ENCODE measurements at regions not wholly inside any gene's neighbourhood (a gene's known extent, or its start where the extent isn't known, plus 50 kb on each side); places are given as distances from the start of the nearest gene placed in this dataset.

DNA sequence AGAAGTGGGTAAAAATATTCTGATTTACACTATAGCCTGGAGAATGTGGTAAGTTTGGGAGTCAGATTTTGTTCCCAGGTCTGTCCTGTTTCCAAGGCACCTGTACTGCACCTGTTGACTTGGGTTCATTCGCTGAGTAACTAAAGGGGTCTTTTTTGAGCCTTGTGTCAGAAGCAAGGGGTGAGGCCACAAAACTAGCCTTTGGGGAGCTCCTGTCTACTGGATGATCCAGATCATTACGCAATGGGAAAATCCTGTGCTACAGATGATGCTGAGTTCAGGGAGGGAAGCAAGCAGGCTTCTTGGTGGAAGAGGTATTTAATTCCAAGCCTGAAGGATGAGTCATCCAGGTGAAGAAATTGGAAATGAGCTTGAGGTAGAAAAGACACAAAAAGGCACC is 424.0 kb downstream of the MATN1 start:
- 83 to 87% methylated on average over 2 of the region's 2 CpGs for WGBS, 2 experiments (ENCODE audit: insufficient coverage in 2 of 2)
- Histone ChIP-seq H3K9me3 (ENCODE audit: control insufficient read depth, low read length) (peaks cover 4% of the 10 kb centered on the region), H3K27ac (ENCODE audit: low read depth, low read length, severe bottlenecking) (no peak overlapping the region), H3K4me3 (ENCODE audit: extremely low read depth, insufficient read depth, low read length, poor library complexity, severe bottlenecking) (no peak overlapping the region), H3K36me3 (ENCODE audit: control insufficient read depth, insufficient read depth, low read length) (no peaks in the 10 kb centered on the region), H3K4me1 (ENCODE audit: control insufficient read depth, insufficient read depth, low read length, poor library complexity, severe bottlenecking) (no peaks in the 10 kb centered on the region)

DNA sequence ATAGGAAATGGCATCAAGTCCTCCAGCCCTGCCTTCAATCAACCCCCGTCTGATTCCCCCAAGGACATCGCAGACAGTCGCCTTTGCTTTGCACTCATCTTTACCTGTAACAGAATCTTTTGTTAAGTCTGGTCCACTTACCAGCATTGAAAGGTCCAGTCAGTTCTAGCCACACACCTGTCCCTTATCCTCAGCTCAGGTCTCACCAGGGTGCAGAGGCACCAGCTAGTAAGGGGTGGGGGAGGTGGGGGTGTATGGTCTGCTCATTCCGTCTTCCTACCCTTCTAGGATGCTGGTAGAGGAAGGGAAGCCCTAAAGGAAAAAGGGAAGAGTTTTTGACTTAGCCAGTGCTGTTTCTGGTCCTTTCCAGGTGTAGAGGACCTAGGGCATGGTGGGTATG is 427.7 kb downstream of the MATN1 start:
- H3K4me1 ChIP-seq (ENCODE audit: control insufficient read depth, insufficient read depth, low read length, poor library complexity, severe bottlenecking): no peaks in the 10 kb centered on the region
- WGBS, 2 experiments (ENCODE audit: insufficient coverage in 2 of 2): 86 to 90% methylated on average over 4 of the region's 4 CpGs
- H3K27ac ChIP-seq (ENCODE audit: low read depth, low read length, severe bottlenecking): no peak overlapping the region
- H3K9me3 ChIP-seq (ENCODE audit: control insufficient read depth, low read length): peaks cover 5% of the 10 kb centered on the region
- H3K4me3 ChIP-seq (ENCODE audit: extremely low read depth, insufficient read depth, low read length, poor library complexity, severe bottlenecking): no peak overlapping the region
- no peaks in the 10 kb centered on the region for H3K36me3 ChIP-seq (ENCODE audit: control insufficient read depth, insufficient read depth, low read length)

DNA sequence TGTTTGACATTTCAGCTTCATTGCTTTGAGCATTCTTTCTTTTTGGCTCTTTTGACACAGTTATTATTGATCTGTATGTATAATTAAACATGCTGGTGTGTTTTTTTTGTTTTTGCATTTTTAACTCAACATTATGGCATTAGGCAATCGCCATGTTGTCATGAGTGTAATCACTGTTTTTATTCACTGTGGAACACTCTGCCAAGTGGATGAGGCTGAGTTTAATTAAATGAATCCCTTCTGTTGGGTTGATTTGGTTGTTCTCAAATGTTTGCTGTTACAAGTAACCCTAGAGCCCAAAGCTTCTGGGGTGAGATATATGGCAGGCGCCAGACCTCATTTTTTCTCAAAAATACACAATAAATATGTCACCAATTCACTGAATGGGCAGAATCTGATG is 428.1 kb downstream of the MATN1 start:
- no peaks in the 10 kb centered on the region for H3K36me3 ChIP-seq (ENCODE audit: control insufficient read depth, insufficient read depth, low read length)
- no peak overlapping the region for H3K27ac ChIP-seq (ENCODE audit: low read depth, low read length, severe bottlenecking)
- H3K9me3 ChIP-seq (ENCODE audit: control insufficient read depth, low read length): peaks cover 5% of the 10 kb centered on the region
- H3K4me3 ChIP-seq (ENCODE audit: extremely low read depth, insufficient read depth, low read length, poor library complexity, severe bottlenecking): no peak overlapping the region
- H3K4me1 ChIP-seq (ENCODE audit: control insufficient read depth, insufficient read depth, low read length, poor library complexity, severe bottlenecking): no peaks in the 10 kb centered on the region
- no CpG with 5 or more reads among the region's 2 CpGs for WGBS, 2 experiments (ENCODE audit: insufficient coverage in 2 of 2)

DNA sequence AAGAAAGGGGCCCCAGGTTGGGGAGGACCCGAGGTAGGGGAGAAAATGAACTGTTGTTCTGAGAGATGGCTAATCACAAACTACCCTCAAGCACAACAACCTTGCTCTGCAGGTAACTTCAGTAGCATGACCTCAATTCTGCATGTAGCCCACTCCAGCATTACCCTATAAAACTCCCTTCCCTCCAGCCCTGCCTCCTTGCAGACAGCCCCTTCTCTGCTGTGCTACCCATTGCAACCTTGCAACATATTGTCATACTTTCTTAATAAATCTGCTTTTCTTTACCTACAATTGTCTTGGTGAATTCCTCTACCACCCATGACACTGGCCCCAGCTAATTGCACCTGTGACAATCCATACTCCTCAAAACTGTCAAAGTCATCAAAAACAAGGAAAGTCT is 428.9 kb downstream of the MATN1 start:
- H3K36me3 ChIP-seq (ENCODE audit: control insufficient read depth, insufficient read depth, low read length): no peaks in the 10 kb centered on the region
- WGBS, 2 experiments (ENCODE audit: insufficient coverage in 2 of 2): no CpG with 5 or more reads among the region's 1 CpG
- no peak overlapping the region for H3K4me3 ChIP-seq (ENCODE audit: extremely low read depth, insufficient read depth, low read length, poor library complexity, severe bottlenecking)
- no peak overlapping the region for H3K27ac ChIP-seq (ENCODE audit: low read depth, low read length, severe bottlenecking)
- H3K4me1 ChIP-seq (ENCODE audit: control insufficient read depth, insufficient read depth, low read length, poor library complexity, severe bottlenecking): no peaks in the 10 kb centered on the region
- peaks cover 5% of the 10 kb centered on the region for H3K9me3 ChIP-seq (ENCODE audit: control insufficient read depth, low read length)

DNA sequence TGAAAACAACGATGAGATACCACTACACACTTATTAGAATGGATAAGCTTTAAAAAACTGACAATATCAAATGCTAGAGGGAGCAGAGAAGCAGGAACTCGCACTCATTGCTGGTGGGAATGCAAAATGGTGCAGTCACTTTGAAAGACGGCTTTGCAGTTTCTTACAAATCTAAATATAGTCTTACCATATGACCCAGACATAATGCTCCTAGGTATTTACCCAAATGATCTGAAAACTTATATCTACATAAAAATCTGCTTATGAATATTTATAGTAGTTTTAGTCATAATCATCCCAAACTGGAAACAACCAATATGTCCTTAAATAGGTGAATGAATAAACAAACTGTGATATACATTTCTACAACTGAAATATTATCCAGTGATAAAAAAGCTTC is 430.9 kb downstream of the MATN1 start:
- H3K9me3 ChIP-seq (ENCODE audit: control insufficient read depth, low read length): peaks cover 5% of the 10 kb centered on the region
- no peak overlapping the region for H3K27ac ChIP-seq (ENCODE audit: low read depth, low read length, severe bottlenecking)
- no peaks in the 10 kb centered on the region for H3K4me1 ChIP-seq (ENCODE audit: control insufficient read depth, insufficient read depth, low read length, poor library complexity, severe bottlenecking)
- no peaks in the 10 kb centered on the region for H3K36me3 ChIP-seq (ENCODE audit: control insufficient read depth, insufficient read depth, low read length)
- WGBS, 2 experiments (ENCODE audit: insufficient coverage in 2 of 2): 80% methylated on average over 1 of the region's 3 CpGs; no CpG with 5 or more reads in 1 of the 2 experiments
- H3K4me3 ChIP-seq (ENCODE audit: extremely low read depth, insufficient read depth, low read length, poor library complexity, severe bottlenecking): no peak overlapping the region

DNA sequence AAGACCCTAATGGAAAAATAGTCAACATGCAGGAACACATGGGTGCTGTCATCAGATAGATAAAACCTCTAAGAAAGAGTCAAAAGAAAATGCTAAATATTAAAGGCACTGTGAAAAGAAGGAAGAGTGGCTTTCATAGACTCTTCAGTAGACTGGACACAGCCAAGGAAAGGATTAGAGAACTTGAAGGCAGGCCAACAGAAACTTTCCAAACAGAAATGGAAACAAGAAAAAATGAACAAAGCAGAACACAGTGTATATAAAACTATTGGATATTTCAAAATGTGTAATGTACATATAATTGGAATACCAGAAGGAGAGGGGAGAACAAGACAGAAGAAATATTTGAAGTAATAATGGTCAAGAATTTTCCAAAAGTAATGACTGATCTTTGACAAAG is 431.9 kb downstream of the MATN1 start:
- Histone ChIP-seq H3K4me3 (ENCODE audit: extremely low read depth, insufficient read depth, low read length, poor library complexity, severe bottlenecking) (no peak overlapping the region), H3K4me1 (ENCODE audit: control insufficient read depth, insufficient read depth, low read length, poor library complexity, severe bottlenecking) (no peaks in the 10 kb centered on the region), H3K9me3 (ENCODE audit: control insufficient read depth, low read length) (peaks cover 5% of the 10 kb centered on the region), H3K27ac (ENCODE audit: low read depth, low read length, severe bottlenecking) (no peak overlapping the region), H3K36me3 (ENCODE audit: control insufficient read depth, insufficient read depth, low read length) (no peaks in the 10 kb centered on the region)

DNA sequence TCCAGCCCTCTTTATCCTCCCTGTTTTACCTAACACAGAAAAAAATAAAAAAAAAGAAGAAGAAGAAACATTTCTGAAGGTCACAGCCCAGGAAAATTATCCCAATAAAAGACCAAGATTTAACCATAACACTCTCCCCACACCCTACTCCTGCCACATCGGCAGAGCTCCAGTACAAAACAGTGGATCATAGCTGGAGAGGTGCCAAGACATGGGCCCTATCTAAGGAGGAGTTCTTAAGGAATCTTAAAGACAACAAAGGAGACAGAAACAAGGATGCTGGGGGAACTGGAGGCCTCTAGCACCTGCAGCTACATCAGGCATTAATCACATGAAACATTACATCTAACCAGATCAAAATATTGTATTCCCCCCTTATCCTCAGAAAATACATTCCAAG is 432.8 kb downstream of the MATN1 start:
- Histone ChIP-seq H3K4me3 (ENCODE audit: extremely low read depth, insufficient read depth, low read length, poor library complexity, severe bottlenecking) (no peak overlapping the region), H3K27ac (ENCODE audit: low read depth, low read length, severe bottlenecking) (no peak overlapping the region), H3K9me3 (ENCODE audit: control insufficient read depth, low read length) (peaks cover 5% of the 10 kb centered on the region), H3K36me3 (ENCODE audit: control insufficient read depth, insufficient read depth, low read length) (no peaks in the 10 kb centered on the region), H3K4me1 (ENCODE audit: control insufficient read depth, insufficient read depth, low read length, poor library complexity, severe bottlenecking) (no peaks in the 10 kb centered on the region)
- WGBS, 2 experiments (ENCODE audit: insufficient coverage in 2 of 2): no CpG with 5 or more reads among the region's 1 CpG

DNA sequence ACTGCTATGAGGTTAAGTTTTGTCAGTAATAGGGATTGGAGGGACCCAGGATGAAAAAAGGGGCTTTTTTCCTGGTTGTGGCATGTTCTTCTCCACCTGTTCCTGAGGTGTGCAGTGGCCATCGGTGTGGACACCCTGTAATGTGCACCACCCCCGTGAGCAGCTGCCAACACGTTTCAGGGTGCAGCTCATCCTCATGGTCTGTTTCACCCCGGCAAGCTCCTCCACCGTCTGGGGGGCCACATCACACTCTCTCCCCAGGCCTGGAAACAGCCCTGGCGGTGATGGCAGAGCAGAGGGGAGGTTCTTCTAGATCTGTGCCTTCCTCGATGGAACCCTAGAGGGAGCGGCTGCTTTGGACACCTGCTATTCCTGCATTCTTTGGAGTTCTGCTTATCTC is 435.4 kb downstream of the MATN1 start:
- Histone ChIP-seq H3K4me3 (ENCODE audit: extremely low read depth, insufficient read depth, low read length, poor library complexity, severe bottlenecking) (no peak overlapping the region), H3K27ac (ENCODE audit: low read depth, low read length, severe bottlenecking) (no peak overlapping the region), H3K4me1 (ENCODE audit: control insufficient read depth, insufficient read depth, low read length, poor library complexity, severe bottlenecking) (no peaks in the 10 kb centered on the region), H3K36me3 (ENCODE audit: control insufficient read depth, insufficient read depth, low read length) (no peaks in the 10 kb centered on the region), H3K9me3 (ENCODE audit: control insufficient read depth, low read length) (no peaks in the 10 kb centered on the region)
- 83 to 85% methylated on average over 3 to 5 of the region's 8 CpGs for WGBS, 2 experiments (ENCODE audit: insufficient coverage in 2 of 2)

DNA sequence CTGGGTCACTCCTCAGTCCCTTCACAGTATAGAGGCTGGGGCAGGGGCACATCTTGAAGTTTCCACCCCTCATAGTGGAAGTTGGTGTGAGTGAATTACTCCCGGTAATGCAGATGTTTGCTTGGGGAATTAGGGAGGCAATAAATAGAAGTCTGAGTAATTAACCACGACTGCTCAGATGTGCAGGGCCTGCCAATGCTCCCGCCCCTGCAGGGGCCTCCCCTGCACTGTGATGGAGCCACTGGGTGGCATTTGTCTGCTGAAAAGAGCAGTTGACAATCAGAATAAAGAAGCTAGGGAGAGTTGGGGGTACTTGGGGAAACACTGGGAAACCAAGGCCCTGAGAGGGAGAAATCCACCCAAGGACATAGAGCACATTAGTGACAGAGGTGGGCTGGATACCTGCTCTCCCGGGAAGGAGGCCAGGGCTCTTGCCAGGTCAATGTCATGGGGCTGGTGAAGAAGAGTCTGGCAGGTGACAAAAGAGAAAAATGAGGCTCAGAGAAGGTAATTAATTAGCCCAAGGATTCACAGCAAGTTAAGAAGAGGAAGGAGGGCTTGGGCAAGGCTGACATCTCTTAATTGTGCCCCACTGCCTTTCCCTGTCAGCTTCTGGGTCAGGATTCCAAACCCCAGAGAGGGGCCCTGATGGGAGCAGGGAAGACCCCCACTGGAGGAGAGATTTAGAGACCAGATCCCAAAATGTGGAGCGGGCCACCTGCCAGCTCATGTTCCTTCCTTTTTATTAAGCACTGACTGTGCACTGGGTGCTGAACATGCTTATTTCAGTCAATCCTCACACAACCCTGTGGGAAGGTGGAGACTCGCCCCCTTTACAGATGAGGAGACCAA is 436.2 kb downstream of the MATN1 start:
- 83 to 85% methylated on average over 4 to 5 of the region's 6 CpGs for WGBS, 2 experiments (ENCODE audit: insufficient coverage in 2 of 2)
- no peaks in the 10 kb centered on the region for H3K36me3 ChIP-seq (ENCODE audit: control insufficient read depth, insufficient read depth, low read length)
- no peaks in the 10 kb centered on the region for H3K4me1 ChIP-seq (ENCODE audit: control insufficient read depth, insufficient read depth, low read length, poor library complexity, severe bottlenecking)
- no peak overlapping the region for H3K4me3 ChIP-seq (ENCODE audit: extremely low read depth, insufficient read depth, low read length, poor library complexity, severe bottlenecking)
- no peaks in the 10 kb centered on the region for H3K9me3 ChIP-seq (ENCODE audit: control insufficient read depth, low read length)
- no peak overlapping the region for H3K27ac ChIP-seq (ENCODE audit: low read depth, low read length, severe bottlenecking)

DNA sequence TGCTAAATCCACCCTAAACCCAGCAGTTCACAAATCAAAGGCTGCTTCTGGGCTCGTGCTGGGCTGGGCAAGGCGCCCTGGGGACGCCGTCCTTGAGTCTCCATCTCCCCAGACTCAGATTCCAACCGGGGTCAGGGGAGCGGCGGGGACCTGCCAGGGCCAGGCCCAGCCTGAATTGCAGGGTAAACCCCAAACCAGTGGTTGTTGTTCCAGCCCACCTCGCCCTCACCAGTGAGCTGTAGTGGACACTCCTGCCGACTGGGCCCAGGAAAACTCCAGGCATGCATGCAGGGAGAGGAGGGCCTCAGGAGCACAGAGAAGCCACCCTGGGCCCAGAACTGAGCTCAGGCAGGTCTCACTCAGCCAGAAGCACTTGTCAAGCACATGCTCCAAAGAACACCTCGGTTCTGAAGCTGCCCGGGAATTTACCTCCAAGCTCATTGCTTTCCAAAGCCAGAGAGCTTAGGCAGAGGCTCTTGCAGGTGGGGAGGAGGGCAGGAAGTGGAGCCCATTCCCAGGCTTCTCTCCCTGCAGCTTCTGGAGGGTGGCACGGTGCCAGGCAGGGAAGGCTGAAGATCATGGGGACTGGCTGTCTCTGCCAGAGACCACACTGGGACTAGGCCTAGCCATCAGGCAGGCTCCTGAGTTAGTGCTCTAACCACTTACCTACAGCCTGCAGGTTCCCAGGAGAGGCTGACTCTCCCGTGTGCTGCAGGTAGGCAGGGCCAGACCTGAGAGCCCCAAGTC is 437.0 kb downstream of the MATN1 start:
- H3K36me3 ChIP-seq (ENCODE audit: control insufficient read depth, insufficient read depth, low read length): no peaks in the 10 kb centered on the region
- 77 to 83% methylated on average over 5 to 13 of the region's 13 CpGs for WGBS, 2 experiments (ENCODE audit: insufficient coverage in 2 of 2)
- no peaks in the 10 kb centered on the region for H3K4me1 ChIP-seq (ENCODE audit: control insufficient read depth, insufficient read depth, low read length, poor library complexity, severe bottlenecking)
- no peak overlapping the region for H3K27ac ChIP-seq (ENCODE audit: low read depth, low read length, severe bottlenecking)
- H3K4me3 ChIP-seq (ENCODE audit: extremely low read depth, insufficient read depth, low read length, poor library complexity, severe bottlenecking): no peak overlapping the region
- H3K9me3 ChIP-seq (ENCODE audit: control insufficient read depth, low read length): no peaks in the 10 kb centered on the region

DNA sequence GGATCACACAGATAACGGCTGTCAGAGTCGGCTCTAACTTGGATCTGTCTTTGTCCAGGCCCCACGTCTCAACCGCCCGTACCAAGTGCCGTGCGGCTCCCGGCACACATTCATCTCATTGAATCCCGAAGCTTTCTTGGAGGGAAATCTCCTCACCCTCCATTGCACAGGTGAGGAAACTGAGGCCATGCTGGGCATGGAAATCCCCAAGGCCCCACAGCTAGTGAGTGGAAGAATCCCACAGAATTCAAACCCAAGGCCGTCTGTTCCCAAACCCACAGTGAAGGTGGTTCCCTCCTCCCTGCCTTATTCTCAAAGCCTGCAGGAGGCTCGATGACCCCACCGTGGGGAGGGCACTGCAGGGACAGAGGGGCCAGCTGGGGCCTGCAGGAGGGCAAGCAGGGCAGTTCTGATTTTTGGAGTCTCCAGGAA is 437.9 kb downstream of the MATN1 start:
- Histone ChIP-seq H3K4me1 (ENCODE audit: control insufficient read depth, insufficient read depth, low read length, poor library complexity, severe bottlenecking) (no peaks in the 10 kb centered on the region), H3K9me3 (ENCODE audit: control insufficient read depth, low read length) (no peaks in the 10 kb centered on the region), H3K4me3 (ENCODE audit: extremely low read depth, insufficient read depth, low read length, poor library complexity, severe bottlenecking) (no peak overlapping the region), H3K27ac (ENCODE audit: low read depth, low read length, severe bottlenecking) (no peak overlapping the region), H3K36me3 (ENCODE audit: control insufficient read depth, insufficient read depth, low read length) (no peaks in the 10 kb centered on the region)
- WGBS, 2 experiments (ENCODE audit: insufficient coverage in 2 of 2): 92 to 94% methylated on average over 9 to 10 of the region's 12 CpGs

Data from mesodermal cell (in vitro differentiated cells).